B cell (primary cell): ENCODE measurements at regions not wholly inside any gene's neighbourhood (a gene's known extent, or its start where the extent isn't known, plus 50 kb on each side); places are given as distances from the start of the nearest gene placed in this dataset.

Experiments
- CTCF ChIP-seq: fragments of 200-600 bp; IDR thresholded peaks from one replicate; pipeline ENCODE4 v1.8.0; 2022; ENCODE audit warnings: antibody characterized with exemption, mild to moderate bottlenecking
- EZH2 ChIP-seq: IDR thresholded peaks from 2 replicates; pipeline ENCODE4 v1.6.1; 2012; ENCODE audit warnings: borderline replicate concordance, low read depth, mild to moderate bottlenecking, moderate library complexity, low read length; ENCODE audit not compliant: insufficient read depth, poor library complexity, severe bottlenecking

DNA sequence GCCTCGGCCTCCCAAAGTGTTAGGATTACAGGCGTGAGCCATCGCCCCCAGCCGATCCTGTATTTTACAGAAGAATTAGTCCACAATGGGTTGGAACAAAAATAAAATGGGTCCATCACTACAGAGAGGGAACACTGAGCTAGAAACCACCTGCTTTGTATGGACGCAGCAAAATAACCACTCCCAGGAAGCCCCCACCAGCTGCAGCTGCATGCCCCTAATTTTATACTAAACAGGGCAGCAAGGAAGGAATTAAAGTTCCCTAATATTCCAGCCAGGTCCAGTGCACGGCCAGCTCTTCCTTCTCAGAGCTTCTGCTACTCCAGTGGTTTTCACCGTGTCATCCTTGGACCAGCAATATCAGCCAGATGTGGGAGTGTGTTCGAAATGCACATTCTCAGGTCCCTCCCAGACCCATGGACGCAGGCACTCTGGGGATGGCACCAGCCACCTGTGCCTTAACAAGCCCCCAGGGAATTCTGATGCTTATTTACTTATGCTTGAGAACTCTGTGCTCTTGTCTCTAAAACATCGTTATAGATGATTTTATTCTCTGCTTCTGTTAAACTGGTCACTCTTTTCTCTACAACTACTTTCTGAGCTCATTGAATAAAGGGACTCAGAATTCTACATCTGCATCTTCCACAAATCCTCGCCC is 189.5 kb upstream of the SLC24A3 start:
- TF ChIP-seq CTCF: no peak
- TF ChIP-seq EZH2: no peak
